ENCODE measurements at regions not wholly inside any gene's neighbourhood (a gene's known extent, or its start where the extent isn't known, plus 50 kb on each side); places are given as distances from the start of the nearest gene placed in this dataset.

GRCh38 chr9:64028925-64029324, 1256.1 kb downstream of the FOXD4L5 start:
- TF ChIP-seq REST (IDR thresholded peaks at IDR 0.05; ENCODE audit: insufficient read depth in 1 of 2, low read depth in 2 of 2, low read length in 2 of 2): 0 out of 4 replicates have a peak, but pooled peaks of 1 of the 2 experiments have one; percentile 37

- no peak for TF ChIP-seq TAF1 (IDR thresholded peaks at IDR 0.05; ENCODE audit: borderline replicate concordance, insufficient read depth, low read length)
- no peak for TF ChIP-seq POLR2AphosphoS5 (IDR thresholded peaks at IDR 0.05; ENCODE audit: low read depth, low read length)
- TF ChIP-seq FOXP2 (optimal IDR thresholded peaks at IDR 0.05; ENCODE audit: borderline replicate concordance, extremely low read depth, extremely low read length, insufficient read depth): no peak
- no peak for TF ChIP-seq REST (IDR thresholded peaks at IDR 0.05; ENCODE audit: insufficient read depth in 1 of 2, low read depth in 2 of 2, low read length in 2 of 2)
- TF ChIP-seq SIN3A (IDR thresholded peaks at IDR 0.05; ENCODE audit: borderline replicate concordance, insufficient read depth, low read length): no peak
Measured at GRCh38 chr9:64015136-64015535, 1269.9 kb downstream of the FOXD4L5 start.

All from PFSK-1 (cell line).